Mucosa of descending colon (tissue), 3 donors: ENCODE measurements at regions not wholly inside any gene's neighbourhood (a gene's known extent, or its start where the extent isn't known, plus 50 kb on each side); places are given as distances from the start of the nearest gene placed in this dataset.

ENCODE experiments used
- ATAC-seq: fragments of 200-7000 bp; cut with Tn5 transposase; one replicate; pipeline ENCODE4 v1.9.1; 2020; ENCODE audit warnings: mild to moderate bottlenecking, moderate library complexity
- DNase-seq, 3 donors: peaks; one replicate each; pipeline ENCODE4 v3.0.0-alpha.2; 2020
- H3K36me3 ChIP-seq: fragments of 200-600 bp; one replicate; pipeline ENCODE4 v1.8.0; 2021; ENCODE audit warnings: low read depth, mild to moderate bottlenecking
- H3K4me1 ChIP-seq: fragments of 200-600 bp; one replicate; pipeline ENCODE4 v1.8.0; 2021; ENCODE audit warnings: low read depth, mild to moderate bottlenecking
- H3K4me3 ChIP-seq: fragments of 200-600 bp; one replicate; pipeline ENCODE4 v1.8.0; 2021; ENCODE audit warnings: mild to moderate bottlenecking
- H3K9me3 ChIP-seq: fragments of 200-600 bp; one replicate; pipeline ENCODE4 v1.8.0; 2021; ENCODE audit warnings: mild to moderate bottlenecking
- CTCF ChIP-seq: fragments of 200-600 bp; IDR thresholded peaks from one replicate; pipeline ENCODE4 v1.8.0; 2022; ENCODE audit warnings: antibody characterized with exemption, mild to moderate bottlenecking
- intact Hi-C, 2 donors: fragments of 100-400 bp; cut with DNase I in 1 of 2; cut with micrococcal nuclease in 1 of 2; formaldehyde crosslinking; loops; one replicate each; pipeline versions ENCODE4 v1.11.0 to v1.11.1; 2022; cut with DNase I, micrococcal nuclease
- donor health status: DM: no; HTN: no; CAD: no; lungs with moderate emphysema.
- donor health status: DM: no; HTN: no; CAD: no.
- donor health status: DM: no; HTN: yes; CAD: no.

GRCh38 chr15:62406305-62406891, 241.3 kb upstream of the C2CD4B start:
- Histone ChIP-seq H3K9me3 (no peaks in the 10 kb centered on the region), H3K36me3 (no peaks in the 10 kb centered on the region), H3K4me1 (no peaks in the 10 kb centered on the region), H3K4me3 (no peak overlapping the region)
- DNase-seq (no peak), ATAC-seq (no peak)
- TF ChIP-seq CTCF, result no peak
- intact Hi-C loops, result no loop called here

GRCh38 chr15:62407216-62407615, 242.1 kb upstream of the C2CD4B start:
- intact Hi-C loops, result no loop called here
- H3K9me3 ChIP-seq, result no peaks in the 10 kb centered on the region
- H3K4me1 ChIP-seq, result no peaks in the 10 kb centered on the region
- no peak overlapping the region for H3K4me3 ChIP-seq
- DNase-seq (no peak), ATAC-seq (no peak)
- no peaks in the 10 kb centered on the region for H3K36me3 ChIP-seq
- no peak for TF ChIP-seq CTCF

- ATAC-seq (no peak), DNase-seq (no peak)
- Histone ChIP-seq H3K36me3 (no peaks in the 10 kb centered on the region), H3K9me3 (no peaks in the 10 kb centered on the region), H3K4me1 (no peaks in the 10 kb centered on the region), H3K4me3 (no peak overlapping the region)
- TF ChIP-seq CTCF, result no peak
- intact Hi-C loops, result no loop called here
These were observed 242.9 kb upstream of the C2CD4B start for GRCh38 chr15:62407962-62408361.

GRCh38 chr15:62409466-62409865, 244.4 kb upstream of the C2CD4B start:
- no peak overlapping the region for H3K4me3 ChIP-seq
- DNase-seq (no peak), ATAC-seq (no peak)
- H3K4me1 ChIP-seq, result peaks cover 2% of the 10 kb centered on the region
- H3K9me3 ChIP-seq, result no peaks in the 10 kb centered on the region
- intact Hi-C loops, result no loop called here
- H3K36me3 ChIP-seq, result no peaks in the 10 kb centered on the region
- TF ChIP-seq CTCF, result no peak

GRCh38 chr15:62412686-62413085, 247.6 kb upstream of the C2CD4B start:
- intact Hi-C loops, result no loop called here
- no peak for TF ChIP-seq CTCF
- H3K36me3 ChIP-seq, result no peaks in the 10 kb centered on the region
- ATAC-seq (no peak), DNase-seq (no peak)
- no peaks in the 10 kb centered on the region for H3K9me3 ChIP-seq
- no peak overlapping the region for H3K4me3 ChIP-seq
- peaks cover 2% of the 10 kb centered on the region for H3K4me1 ChIP-seq

- intact Hi-C loops, result no loop called here
- DNase-seq (no peak), ATAC-seq (peak; percentile 25)
- Histone ChIP-seq H3K4me3 (no peak overlapping the region), H3K4me1 (peaks cover 2% of the 10 kb centered on the region), H3K9me3 (no peaks in the 10 kb centered on the region), H3K36me3 (no peaks in the 10 kb centered on the region)
- TF ChIP-seq CTCF, result no peak
These were observed 248.1 kb upstream of the C2CD4B start for GRCh38 chr15:62413153-62413552.
